Parathyroid adenoma (tissue), 2 donors: ENCODE measurements at regions not wholly inside any gene's neighbourhood (a gene's known extent, or its start where the extent isn't known, plus 50 kb on each side); places are given as distances from the start of the nearest gene placed in this dataset.
A peak's percentile ranks its signal among the peaks of the same experiment; 100 is the strongest.
"Not testable (repeated sequence)": the region's sequence is repeated elsewhere in the genome, so short reads cannot be mapped to it uniquely, and the experiment has no call there.

ENCODE experiments used
- H2AFZ ChIP-seq: fragments of 300-600 bp; sonication (generic); one replicate; pipeline ENCODE4 v1.7.0; 2017; ENCODE audit warnings: antibody characterized with exemption, mild to moderate bottlenecking
- H3K27ac ChIP-seq: fragments of 300-600 bp; sonication (generic); one replicate; pipeline ENCODE4 v1.7.0; 2017
- H3K27me3 ChIP-seq: fragments of 300-600 bp; sonication (generic); one replicate; pipeline ENCODE4 v1.7.0; 2017; ENCODE audit warnings: low read length; ENCODE audit not compliant: control insufficient read depth, insufficient read depth
- H3K36me3 ChIP-seq: fragments of 300-600 bp; sonication (generic); one replicate; pipeline ENCODE4 v1.7.0; 2017; ENCODE audit warnings: low read length; ENCODE audit not compliant: control insufficient read depth, insufficient read depth
- H3K4me1 ChIP-seq: fragments of 300-600 bp; sonication (generic); one replicate; pipeline ENCODE4 v1.7.0; 2017; ENCODE audit warnings: control low read depth
- H3K4me2 ChIP-seq: fragments of 300-600 bp; sonication (generic); one replicate; pipeline ENCODE4 v1.7.0; 2017; ENCODE audit warnings: low read length
- H3K4me3 ChIP-seq: fragments of 300-600 bp; sonication (generic); one replicate; pipeline ENCODE4 v1.7.0; 2017; ENCODE audit warnings: low read depth, low read length
- H3K79me2 ChIP-seq: fragments of 300-600 bp; sonication (generic); one replicate; pipeline ENCODE4 v1.7.0; 2017; ENCODE audit warnings: control low read depth
- H3K9ac ChIP-seq: fragments of 300-600 bp; sonication (generic); one replicate; pipeline ENCODE4 v1.7.0; 2017; ENCODE audit warnings: mild to moderate bottlenecking
- H3K9me3 ChIP-seq: fragments of 300-600 bp; sonication (generic); one replicate; pipeline ENCODE4 v1.7.0; 2017; ENCODE audit warnings: low read length; ENCODE audit not compliant: control insufficient read depth
- TF ChIP-seq, protein P1 (sequence below): fragments of 300-600 bp; sonication (generic); IDR thresholded peaks from one replicate; pipeline ENCODE4 v1.7.0; 2017; ENCODE audit warnings: antibody characterized with exemption, mild to moderate bottlenecking
- donor health status: primary hyperparathyroidism.

DNA sequence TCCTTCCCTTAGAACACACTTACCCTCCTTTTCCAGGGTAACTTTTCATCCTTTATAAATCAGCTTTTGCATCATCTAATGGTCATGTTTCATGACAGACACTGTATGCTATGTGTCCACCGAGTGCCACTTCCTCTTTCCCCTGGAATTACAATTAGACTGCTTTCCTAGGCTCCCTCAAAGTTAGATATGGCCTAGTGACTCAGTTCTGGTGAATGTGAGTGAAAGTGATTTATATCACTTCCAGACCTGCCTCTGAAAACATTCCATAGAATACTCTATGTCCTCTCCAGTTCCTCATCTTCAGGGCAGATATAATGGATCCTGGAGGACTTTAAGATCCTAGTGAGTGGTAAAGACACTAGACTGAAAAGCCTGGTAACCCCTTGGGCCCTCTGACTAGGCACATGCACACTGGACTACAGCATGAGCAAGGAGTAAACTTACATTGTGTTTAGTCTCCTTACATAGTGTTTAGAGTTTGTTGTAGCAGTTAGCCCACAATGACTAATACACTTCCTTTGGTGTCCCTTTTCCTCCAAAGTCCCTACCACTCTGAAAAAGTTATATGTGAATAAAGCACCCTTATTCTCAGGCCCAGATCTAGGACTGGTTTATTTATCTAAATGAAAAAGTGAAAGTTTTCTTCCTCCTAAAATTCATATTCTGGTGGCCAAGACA lies 59.3 kb downstream of the GPR88 start:
- Histone ChIP-seq H2AFZ (peak overlapping the region; percentile 42), H3K9me3 (no peaks in the 10 kb centered on the region), H3K27ac (no peak overlapping the region), H3K36me3 (no peaks in the 10 kb centered on the region), H3K9ac (no peak overlapping the region), H3K27me3 (no peaks in the 10 kb centered on the region), H3K4me3 (no peak overlapping the region), H3K79me2 (no peaks in the 10 kb centered on the region), H3K4me1 (peaks cover 5% of the 10 kb centered on the region), H3K4me2 (no peak overlapping the region)
- TF ChIP-seq, protein P1, sequence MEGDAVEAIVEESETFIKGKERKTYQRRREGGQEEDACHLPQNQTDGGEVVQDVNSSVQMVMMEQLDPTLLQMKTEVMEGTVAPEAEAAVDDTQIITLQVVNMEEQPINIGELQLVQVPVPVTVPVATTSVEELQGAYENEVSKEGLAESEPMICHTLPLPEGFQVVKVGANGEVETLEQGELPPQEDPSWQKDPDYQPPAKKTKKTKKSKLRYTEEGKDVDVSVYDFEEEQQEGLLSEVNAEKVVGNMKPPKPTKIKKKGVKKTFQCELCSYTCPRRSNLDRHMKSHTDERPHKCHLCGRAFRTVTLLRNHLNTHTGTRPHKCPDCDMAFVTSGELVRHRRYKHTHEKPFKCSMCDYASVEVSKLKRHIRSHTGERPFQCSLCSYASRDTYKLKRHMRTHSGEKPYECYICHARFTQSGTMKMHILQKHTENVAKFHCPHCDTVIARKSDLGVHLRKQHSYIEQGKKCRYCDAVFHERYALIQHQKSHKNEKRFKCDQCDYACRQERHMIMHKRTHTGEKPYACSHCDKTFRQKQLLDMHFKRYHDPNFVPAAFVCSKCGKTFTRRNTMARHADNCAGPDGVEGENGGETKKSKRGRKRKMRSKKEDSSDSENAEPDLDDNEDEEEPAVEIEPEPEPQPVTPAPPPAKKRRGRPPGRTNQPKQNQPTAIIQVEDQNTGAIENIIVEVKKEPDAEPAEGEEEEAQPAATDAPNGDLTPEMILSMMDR = no peak

DNA sequence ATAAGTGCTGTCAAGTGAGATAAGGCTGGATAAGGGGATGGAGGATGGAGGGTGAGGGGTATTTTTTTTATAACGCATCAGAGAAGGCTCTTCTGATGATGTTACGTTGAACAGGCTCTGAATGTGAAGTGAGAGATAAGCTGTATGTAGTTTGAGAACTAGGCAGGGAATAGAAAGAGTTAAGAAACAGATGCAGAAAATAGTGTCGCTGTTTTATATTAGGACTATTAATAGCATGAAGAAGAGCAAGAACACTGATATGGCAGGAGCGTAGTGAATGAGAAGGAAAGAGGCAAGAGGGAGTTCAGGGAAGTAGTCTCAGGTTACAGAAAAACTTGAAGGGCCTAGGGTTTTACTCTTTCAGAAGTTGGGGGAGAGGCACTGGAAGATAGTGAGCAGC lies 59.8 kb downstream of the GPR88 start:
- H3K9ac ChIP-seq = no peak overlapping the region
- no peaks in the 10 kb centered on the region for H3K9me3 ChIP-seq
- no peak overlapping the region for H3K4me2 ChIP-seq
- H3K36me3 ChIP-seq = no peaks in the 10 kb centered on the region
- H3K4me1 ChIP-seq = peaks cover 5% of the 10 kb centered on the region
- H3K4me3 ChIP-seq = no peak overlapping the region
- H3K27me3 ChIP-seq = no peaks in the 10 kb centered on the region
- H3K27ac ChIP-seq = no peak overlapping the region
- no peaks in the 10 kb centered on the region for H3K79me2 ChIP-seq
- H2AFZ ChIP-seq = peak overlapping the region; percentile 42
- TF ChIP-seq, protein P1 = no peak

DNA sequence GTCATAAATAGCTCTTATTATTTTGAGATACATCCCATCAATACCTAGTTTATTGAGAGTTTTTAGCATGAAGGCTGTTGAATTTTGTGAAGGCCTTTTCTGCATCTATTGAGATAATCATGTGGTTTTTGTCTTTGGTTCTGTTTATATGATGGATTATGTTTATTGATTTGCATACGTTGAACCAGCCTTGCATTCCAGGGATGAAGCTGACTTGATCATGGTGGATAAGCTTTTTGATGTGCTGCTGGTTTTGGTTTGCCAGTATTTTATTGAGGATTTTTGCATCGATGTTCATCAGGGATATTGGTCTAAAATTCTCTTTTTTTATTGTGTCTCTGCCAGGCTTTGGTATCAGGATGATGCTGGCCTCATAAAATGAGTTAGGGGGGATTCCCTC lies 62.4 kb downstream of the GPR88 start:
- H3K4me2 ChIP-seq, H3K27me3 ChIP-seq, H3K9ac ChIP-seq, H3K79me2 ChIP-seq, H3K36me3 ChIP-seq, H3K4me3 ChIP-seq, H3K27ac ChIP-seq, H3K9me3 ChIP-seq, H3K4me1 ChIP-seq, H2AFZ ChIP-seq: not testable (repeated sequence)

DNA sequence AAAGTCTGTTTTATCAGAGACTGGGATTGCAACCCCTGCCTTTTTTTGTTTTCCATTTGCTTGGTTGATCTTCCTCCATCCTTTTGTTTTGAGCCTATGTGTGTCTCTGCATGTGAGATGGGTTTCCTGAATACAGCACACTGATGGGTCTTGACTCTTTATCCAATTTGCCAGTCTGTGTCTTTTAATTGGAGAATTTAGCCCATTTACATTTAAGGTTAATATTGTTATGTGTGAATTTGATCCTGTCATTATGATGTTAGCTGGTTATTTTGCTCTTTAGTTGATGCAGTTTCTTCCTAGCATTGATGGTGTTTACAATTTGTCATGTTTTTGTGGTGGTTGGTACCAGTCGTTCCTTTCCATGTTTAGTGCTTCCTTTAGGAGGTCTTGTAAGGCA lies 64.1 kb downstream of the GPR88 start:
- H3K4me1 ChIP-seq, H3K4me3 ChIP-seq: not testable (repeated sequence)

DNA sequence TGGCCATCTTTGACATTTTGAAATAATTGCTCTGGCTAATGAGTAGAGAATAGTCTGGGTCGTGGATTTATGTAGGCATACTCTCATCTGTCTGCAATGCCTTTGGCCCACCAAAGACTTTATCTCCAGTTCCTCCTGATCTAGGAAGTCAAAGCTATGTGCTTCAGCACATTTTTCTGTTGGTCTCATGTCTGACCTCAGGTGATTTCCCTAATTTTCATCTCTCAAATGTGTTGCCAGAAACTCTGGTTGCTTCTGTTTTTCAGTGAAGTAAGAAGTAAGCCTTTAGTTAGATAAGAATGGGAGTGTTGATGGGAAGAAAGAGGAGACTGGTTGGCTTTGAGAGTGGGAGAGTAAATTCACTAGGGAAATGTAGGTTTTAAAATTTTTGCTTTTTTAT lies 66.4 kb downstream of the GPR88 start:
- H3K4me1 ChIP-seq = no peaks in the 10 kb centered on the region
- H3K27ac ChIP-seq = no peak overlapping the region
- no peak overlapping the region for H2AFZ ChIP-seq
- H3K4me3 ChIP-seq = no peak overlapping the region
- H3K79me2 ChIP-seq = no peaks in the 10 kb centered on the region
- no peak overlapping the region for H3K9ac ChIP-seq
- TF ChIP-seq, protein P1 = no peak
- H3K36me3 ChIP-seq = no peaks in the 10 kb centered on the region
- no peaks in the 10 kb centered on the region for H3K9me3 ChIP-seq
- no peak overlapping the region for H3K4me2 ChIP-seq
- no peaks in the 10 kb centered on the region for H3K27me3 ChIP-seq

More for the DNA sequence above, 64.1 kb downstream of the GPR88 start:
- H3K4me2 ChIP-seq, H2AFZ ChIP-seq, H3K27ac ChIP-seq, H3K27me3 ChIP-seq, H3K9ac ChIP-seq, H3K79me2 ChIP-seq, H3K36me3 ChIP-seq, H3K9me3 ChIP-seq: not testable (repeated sequence)

DNA sequence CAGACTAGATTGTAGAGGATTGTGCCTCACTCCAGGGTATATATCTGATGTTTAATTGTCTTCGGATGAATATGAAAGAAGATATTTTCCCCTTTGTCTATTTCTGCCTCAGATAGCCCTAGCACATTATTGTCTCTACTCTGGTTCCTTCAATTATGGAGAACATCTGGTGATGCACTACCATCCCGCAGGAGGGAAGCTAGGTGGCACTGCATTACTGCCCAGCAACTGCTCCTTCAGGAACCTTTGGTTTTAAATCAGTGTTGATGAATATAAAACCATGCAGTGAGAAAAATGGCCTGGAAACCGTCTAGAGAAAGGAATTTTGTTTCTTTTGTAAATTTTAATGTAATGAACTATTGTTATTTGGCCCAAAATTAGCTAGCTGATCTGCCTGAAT lies 68.5 kb downstream of the GPR88 start:
- peak overlapping the region; percentile 48 for H2AFZ ChIP-seq
- no peak overlapping the region for H3K4me2 ChIP-seq
- no peak overlapping the region for H3K4me3 ChIP-seq
- H3K79me2 ChIP-seq = no peaks in the 10 kb centered on the region
- H3K9me3 ChIP-seq = no peaks in the 10 kb centered on the region
- H3K9ac ChIP-seq = no peak overlapping the region
- no peaks in the 10 kb centered on the region for H3K27me3 ChIP-seq
- TF ChIP-seq, protein P1 = peak; percentile 66
- peak overlapping the region; percentile 27 for H3K27ac ChIP-seq
- no peaks in the 10 kb centered on the region for H3K4me1 ChIP-seq
- H3K36me3 ChIP-seq = no peaks in the 10 kb centered on the region
